Left renal pelvis (tissue), 4 donors: ENCODE measurements at regions not wholly inside any gene's neighbourhood (a gene's known extent, or its start where the extent isn't known, plus 50 kb on each side); places are given as distances from the start of the nearest gene placed in this dataset.

Experiments
- DNase-seq, 4 donors: peaks; one replicate each; pipeline ENCODE4 v3.0.0-alpha.2; 2013; ENCODE audit warnings: low read depth in 4 of 4, low spot score in 3 of 4

- no peak for DNase-seq
Measured at GRCh38 chr5:74083096-74083791, 457.2 kb downstream of the ARHGEF28 start.

DNA sequence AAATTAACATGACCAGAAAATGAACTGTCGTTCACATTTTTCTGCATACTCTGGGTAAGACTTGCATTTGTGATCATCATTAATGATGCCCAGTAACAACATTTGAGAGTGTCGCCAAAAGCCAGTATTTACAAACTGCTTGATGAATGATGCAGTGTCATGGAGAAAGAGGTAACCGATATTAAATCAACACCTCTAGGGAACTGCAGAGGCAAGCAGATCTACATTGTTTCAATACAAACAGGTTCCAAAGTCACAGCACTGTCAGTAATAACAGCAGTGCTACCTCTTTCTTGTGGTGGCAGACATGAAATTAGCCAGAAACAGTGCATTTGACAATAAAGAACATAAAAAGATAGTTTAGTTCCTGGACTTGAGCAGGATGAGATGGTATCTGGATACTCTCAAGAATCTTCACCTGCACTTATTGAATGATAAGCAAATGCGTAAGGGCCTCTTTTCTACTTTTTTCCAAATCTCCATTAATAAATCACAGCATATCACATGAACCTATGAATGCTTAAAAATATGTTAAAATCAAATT lies 456.6 kb downstream of the ARHGEF28 start:
- no peak for DNase-seq

GRCh38 chr5:74081126-74081525 lies 455.1 kb downstream of the ARHGEF28 start:
- no peak for DNase-seq

- DNase-seq = no peak
Measured at GRCh38 chr5:74079971-74080556, 454.1 kb downstream of the ARHGEF28 start.

- no peak for DNase-seq
Measured at GRCh38 chr5:74075501-74076484, 449.8 kb downstream of the ARHGEF28 start.

DNA sequence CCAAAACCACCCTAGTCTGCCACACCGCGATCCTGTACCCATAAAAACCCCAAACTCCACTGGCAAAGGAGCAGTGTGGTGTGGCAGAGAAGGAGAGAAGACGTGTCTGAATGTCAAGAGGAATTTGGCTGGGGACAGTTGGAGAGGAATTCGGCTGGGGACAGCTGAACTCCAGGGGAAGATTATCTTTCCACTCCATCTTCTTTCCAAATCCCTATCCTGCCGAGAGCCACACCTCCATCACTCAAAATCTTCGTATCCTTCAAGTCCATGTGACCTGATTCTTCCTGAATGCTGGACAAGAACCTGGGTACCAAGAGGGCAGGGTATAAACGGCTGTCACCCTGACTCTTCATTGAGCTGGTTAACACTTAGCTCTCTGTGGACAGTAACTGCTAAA lies 448.1 kb downstream of the ARHGEF28 start:
- DNase-seq = no peak

- no peak for DNase-seq
Measured at GRCh38 chr5:74073257-74073656, 447.3 kb downstream of the ARHGEF28 start.

DNA sequence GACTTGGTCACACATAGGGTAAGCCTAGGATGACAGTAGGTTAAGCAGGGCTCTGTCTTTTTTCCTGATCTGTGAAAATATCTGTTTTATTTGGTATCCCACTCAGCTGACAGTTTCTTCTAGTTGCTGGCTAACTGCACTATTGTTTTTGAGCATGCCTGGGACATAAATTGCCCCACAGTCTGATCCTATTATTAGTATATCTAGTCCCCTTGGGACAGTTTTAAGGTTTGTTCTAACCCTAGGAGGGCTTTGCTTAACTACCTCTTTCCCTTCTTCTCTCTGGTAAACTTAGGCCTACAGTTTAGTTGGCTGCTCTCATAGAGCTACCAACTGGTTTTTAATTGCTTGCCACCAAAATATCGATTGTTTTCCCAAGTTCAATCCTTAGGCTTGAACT lies 446.6 kb downstream of the ARHGEF28 start:
- no peak for DNase-seq

DNA sequence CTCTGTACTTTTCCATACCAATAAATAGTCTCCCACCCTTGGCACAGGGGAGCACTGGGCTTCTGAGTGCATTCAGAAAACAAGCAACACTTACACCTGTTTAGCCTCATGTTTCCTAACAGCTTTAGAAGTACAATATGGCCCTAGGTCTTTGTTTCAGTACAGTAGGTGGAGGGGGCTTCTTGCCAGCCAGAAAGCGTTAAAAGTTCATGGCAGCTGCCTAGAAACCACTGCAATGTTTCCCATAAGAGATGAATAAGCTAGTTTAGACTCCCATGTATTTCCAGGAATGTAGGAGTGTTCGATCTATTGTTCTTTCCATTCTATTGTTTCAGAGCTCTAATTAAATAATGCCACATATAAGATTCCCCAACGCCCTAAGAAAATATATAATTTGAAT lies 444.8 kb downstream of the ARHGEF28 start:
- DNase-seq = no peak

DNA sequence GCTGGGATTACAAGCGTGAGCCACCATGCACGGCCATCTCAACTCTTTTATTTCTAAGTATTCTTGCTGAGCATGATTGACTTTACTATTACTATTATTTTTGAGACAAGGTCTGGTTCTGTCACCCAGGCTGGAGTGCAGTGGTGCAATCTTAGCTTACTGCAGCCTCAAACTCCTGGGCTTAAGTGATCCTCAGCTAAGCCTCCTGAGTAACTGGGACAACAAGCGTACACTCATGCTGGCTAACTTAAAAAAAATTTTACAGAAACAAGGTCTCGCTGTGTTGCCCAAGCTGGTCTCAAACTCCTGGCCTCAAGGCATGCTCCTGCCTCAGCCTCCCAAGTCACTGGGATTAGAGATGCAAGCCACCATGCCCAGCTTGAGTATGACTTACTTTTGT lies 443.7 kb downstream of the ARHGEF28 start:
- no peak for DNase-seq

- DNase-seq = no peak
Measured at GRCh38 chr5:74067748-74068541, 441.9 kb downstream of the ARHGEF28 start.

GRCh38 chr5:74064911-74065310 lies 438.9 kb downstream of the ARHGEF28 start:
- no peak for DNase-seq

- no peak for DNase-seq
Measured at GRCh38 chr5:74064225-74064624, 438.2 kb downstream of the ARHGEF28 start.

DNA sequence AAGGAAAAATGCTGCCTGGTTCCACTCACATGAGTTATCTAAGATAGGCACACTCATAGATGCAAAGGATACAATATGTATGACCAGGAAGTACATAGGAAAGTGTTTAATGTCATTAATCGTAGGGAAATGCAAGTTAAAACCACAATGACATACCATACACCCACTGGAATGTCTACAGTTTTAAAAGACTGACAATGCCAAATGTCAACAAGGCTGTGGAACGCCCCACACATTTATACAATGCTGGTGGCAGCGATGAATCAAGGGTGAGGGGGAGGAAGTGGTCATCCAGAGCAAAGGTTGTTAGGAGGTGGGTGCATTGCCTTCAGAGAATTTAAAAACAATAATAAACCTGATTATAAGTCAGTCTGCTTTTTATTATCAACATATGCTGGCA lies 437.8 kb downstream of the ARHGEF28 start:
- no peak for DNase-seq

DNA sequence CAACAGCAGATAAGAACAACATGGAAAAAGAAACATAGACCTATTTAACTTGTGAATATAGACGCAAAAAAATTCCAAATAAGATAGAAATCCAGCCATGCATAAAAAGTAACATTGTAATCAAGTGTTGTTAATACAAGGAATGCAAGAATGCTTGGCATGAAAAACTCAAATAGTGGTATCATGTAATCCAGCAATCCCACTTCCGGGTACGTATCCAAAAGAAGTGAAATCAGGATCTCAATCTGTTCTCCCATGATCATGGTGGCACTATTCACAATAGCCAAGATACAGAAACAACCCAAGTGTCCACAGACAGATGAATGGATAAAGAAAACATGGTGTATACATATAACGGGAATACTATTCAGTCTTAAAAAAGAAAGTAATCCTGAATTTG lies 437.4 kb downstream of the ARHGEF28 start:
- no peak for DNase-seq

GRCh38 chr5:74061292-74061691 lies 435.3 kb downstream of the ARHGEF28 start:
- DNase-seq = no peak

DNA sequence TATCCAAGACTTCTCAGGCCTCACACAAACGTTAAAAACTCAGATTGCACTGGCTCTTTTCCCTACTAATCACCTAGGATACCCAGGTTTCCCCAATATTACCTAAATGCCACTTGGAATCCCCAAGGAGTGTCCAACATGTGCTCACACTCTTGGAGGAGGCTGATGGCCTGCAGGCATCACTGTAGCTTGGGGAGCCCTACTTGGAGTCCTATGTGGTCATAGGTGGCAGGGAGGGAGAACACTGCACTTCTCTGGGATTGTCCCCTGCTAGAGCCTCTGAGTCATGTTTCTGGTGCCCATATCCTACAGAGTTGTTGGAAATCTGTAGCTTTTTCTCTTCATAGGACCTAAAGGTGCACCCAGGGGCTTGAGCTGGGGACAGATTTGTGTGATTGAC lies 433.7 kb downstream of the ARHGEF28 start:
- DNase-seq = no peak

GRCh38 chr5:74056789-74057164 lies 430.8 kb downstream of the ARHGEF28 start:
- no peak for DNase-seq

DNA sequence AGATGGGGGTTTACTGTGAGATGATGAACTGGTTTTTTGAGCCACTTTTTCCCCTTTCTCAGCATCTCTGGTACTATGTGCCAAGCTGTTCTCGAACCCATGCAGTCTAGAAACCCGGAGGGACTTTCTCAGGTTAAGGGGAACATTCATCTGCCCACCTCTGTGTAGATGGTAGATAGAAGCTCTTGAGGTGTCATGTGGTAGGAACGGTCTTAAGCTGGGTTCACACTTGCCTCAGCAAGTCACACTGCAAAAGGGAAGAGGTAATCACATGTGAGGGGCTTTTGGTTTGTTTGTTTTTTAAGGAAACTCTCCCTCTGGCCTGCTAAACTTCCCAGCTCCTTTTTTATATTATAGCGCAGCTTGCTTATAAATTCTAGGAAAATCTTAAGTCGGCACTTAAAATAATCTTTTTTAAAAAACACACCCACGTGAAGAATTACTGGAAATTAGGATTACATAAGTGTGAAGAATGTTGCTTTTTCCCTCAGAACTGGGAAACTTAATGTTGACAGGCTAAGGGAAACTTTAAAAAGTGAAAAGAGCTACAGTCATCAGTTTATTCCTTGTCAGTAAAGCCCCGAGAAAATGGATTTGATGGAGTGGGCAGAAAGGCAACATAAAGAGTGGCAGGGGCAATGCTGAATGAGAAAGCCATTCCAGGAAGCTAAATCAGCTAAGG lies 430.3 kb downstream of the ARHGEF28 start:
- no peak for DNase-seq
